HPDE6-E6E7 (cell line): ENCODE measurements at regions not wholly inside any gene's neighbourhood (a gene's known extent, or its start where the extent isn't known, plus 50 kb on each side); places are given as distances from the start of the nearest gene placed in this dataset.

ENCODE experiments used
- DNase-seq: peaks from one replicate; pipeline ENCODE4 v3.0.0; 2011; ENCODE audit warnings: missing footprints; ENCODE audit errors: extremely low spot score

DNA sequence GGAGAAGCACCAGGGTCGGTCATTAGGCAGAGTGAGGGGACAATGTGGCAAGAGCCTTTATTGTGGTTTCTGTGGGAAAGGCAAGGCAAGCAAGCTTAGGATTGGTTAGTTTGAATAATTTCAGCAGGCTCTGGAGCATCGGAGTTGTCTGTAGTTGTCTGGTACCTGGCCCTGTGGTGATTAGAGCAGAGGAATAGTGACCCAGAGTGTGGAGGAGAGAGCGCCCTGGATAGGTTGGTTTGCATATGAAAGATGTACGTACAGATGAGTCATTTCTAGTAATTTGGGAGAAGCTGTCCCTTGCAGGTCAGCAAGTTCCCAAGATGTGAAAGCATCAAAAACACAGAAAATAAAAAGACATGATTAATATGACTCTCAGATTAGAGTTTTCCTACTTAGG lies 383.1 kb upstream of the MEX3C start:
- no peak for DNase-seq

DNA sequence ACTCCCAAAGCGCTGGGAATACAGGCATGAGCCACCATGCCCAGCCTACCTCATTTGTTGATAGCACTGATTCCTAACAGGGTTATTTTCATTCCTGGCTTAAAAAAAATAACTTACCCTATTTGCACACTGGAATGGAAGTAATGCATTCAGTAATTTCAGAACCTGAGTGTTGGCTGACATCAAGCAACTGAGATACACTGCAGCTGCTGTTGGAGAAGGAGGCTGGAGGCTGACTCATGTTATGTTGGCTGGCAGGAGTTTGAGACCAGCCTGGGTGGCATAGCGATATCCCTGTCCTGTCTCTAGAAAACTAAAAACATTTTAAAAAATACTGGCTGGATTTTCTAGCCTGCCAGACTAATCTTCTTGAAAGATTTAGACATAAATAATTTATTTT lies 385.1 kb upstream of the MEX3C start:
- DNase-seq, result no peak

DNA sequence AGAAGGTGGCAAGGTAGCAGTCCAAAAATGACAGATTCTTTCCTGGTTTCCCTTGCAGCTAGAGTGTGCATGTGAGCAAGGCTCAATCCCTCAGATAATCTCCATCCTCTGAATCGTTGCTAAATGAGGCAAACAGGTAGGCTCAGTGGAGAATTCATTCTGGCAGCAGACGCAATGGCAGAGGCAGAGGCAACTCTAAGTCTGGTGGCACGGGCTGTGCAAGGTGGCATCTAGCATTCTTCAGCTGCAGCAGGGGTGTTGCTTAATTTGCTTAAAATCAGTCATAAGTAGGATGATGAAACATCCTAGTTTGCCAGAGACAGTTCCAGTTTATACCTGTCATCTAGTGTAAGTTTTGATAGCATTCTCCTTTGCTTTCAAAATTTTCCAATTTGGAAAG lies 391.1 kb upstream of the MEX3C start:
- DNase-seq, result no peak

DNA sequence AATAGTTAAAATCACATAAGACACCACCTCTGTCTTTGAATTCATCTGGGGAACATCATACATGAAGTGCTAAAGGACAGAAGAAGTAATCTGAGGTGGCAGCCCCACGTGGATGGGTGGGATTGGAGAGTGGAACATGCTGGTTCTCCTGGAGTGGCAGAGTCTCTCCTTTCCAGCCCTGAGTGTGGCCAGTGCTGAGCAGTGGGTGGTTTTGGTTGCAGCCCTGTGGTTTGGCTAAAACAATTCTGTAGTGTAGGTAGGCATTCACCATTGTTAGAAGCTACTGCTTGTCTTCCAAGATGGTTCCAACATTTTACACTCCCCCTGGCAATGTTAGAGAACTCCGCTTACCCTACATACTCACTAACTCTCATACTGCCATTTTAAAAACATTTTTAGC lies 396.4 kb upstream of the MEX3C start:
- DNase-seq, result no peak

DNA sequence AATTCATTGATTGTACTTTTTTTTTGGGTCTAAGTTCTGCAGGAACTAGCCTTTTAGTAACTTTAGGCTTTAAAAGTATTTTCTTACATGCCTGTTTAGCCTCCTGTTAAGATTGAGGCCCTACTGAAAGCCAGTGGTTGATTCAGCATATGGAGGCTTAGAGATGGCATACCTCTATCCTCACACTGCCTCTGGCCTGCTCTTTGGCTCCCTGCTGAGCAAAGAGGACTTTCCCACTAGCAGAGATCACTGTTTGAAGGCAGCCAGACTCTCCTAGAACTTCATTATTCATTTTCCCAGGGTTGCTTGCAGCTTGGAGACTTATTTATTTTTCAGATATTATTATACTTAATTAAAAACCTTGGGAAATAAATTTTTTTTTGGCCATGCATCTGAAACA lies 405.6 kb upstream of the MEX3C start:
- DNase-seq, result no peak

DNA sequence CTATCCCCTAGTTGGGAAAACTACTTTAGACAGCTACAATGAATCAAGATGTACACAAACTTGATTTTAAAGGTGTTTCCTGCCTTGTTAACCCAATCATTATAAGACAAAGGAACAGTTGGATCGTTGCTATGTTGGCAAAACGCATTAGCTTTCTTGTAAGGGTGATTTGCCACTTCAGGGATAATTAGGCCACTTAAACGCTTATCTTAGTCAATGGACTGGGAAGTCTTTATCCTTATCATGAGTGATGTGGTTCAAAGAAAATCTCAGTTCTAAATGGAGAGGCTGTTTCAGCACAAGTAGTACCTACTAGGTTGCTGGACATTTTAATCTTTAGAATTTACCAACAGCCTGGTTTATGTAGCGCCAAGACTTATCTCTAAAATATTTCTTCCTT lies 406.1 kb upstream of the MEX3C start:
- DNase-seq, result no peak

DNA sequence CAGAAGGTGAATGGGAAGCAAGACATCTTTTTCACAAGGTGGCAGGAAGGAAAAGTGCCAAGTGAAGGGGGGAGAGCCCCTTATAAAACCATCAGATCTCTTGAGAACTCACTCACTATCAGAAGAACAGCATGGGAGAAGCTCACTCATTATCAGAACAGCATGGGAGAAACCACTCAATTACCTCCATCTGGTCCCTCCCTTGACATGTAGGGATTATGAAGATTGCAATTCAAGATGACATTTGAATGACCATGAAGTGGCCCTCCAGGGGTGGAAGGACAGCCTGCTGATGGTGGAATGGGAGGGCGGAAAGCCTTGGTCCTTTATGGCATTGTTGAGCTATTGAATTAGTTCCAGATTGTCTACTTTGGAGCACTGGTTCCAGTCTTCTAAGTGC lies 413.0 kb upstream of the MEX3C start:
- DNase-seq, result no peak

DNA sequence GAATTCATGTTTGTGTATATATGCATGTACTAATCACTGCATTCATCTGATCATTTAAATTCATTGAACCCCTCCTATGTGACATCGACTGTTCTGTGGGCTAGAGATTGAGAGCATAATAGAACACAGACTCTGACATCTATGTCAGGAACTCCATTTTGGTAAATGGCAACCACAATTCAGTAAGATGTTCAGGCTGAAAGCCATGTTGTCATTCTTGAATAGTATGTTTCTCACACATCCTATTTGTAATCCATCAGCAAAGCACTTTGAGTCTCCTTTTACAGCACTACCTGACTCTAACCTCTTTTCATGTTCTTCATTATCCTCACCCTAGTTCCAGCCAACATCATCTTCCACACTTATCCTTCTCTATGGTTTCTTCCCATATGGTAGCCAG lies 413.8 kb upstream of the MEX3C start:
- no peak for DNase-seq

DNA sequence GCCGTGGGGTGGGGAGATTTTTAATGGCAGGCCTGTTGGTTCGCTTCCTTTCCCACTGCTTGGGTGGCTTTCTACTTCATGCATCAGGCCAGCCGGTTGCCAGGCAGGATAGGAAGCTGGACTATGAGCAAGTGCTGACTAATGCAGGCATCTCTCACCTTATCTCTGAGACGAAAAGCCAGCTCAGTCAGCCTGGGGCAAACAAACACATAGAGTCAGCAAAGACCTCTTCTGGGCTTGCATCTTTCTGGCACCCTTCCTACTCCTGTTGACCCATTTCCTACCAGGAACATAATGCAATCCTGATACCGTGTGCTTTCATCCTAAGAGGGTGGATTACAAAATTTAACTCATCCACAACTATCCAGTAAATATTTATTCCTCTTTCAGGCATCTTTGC lies 416.6 kb upstream of the MEX3C start:
- DNase-seq, result peak; percentile 91

DNA sequence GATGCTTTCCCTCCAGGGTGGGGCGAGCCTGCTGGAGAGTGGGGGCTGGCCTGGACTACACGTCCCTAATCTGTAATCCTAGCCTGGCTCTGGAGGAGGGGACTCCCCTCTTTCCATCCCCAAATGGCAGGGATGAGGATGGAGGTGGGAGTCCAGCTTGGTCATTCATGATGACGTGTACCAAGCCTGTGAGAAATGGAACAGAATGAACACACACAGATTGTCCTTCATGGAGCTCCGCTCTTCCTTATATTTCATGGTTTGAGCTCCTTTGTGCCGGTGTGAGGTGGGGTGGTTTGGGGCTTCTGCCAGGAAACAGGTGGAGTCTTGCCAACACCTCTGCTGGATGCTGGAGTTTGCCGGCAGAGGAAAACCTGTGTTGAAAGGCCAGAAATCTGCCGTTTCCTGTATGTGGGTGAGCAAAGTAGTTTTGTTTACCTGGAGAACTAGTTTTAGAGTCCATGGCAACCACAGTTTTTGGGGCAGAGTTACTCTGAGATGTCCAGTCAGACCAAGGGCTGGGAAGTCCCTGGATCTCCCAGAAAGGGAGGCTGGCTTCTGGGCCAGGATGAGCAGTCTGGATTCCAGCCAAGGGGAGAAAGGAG lies 417.6 kb upstream of the MEX3C start:
- DNase-seq, result peak; percentile 54

DNA sequence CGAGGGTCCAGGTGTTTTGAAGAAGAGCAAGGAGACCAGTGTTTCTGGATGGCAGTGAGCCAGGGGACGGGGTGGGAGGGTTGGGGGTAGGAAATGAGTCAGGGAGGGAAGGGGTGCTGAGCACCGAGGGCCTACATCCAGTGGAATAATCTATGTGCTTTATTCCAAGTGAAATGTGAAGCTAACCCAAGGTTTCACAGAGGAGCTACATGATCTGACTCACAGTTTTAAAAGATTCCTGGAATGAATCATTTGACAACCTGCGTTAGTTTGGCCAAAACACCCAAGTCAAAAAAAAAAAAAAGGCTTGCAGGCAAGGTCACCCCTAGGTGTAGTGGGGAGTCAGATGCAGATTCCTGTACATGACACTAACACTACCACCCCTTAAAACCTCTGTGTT lies 419.7 kb upstream of the MEX3C start:
- peak; percentile 42 for DNase-seq

DNA sequence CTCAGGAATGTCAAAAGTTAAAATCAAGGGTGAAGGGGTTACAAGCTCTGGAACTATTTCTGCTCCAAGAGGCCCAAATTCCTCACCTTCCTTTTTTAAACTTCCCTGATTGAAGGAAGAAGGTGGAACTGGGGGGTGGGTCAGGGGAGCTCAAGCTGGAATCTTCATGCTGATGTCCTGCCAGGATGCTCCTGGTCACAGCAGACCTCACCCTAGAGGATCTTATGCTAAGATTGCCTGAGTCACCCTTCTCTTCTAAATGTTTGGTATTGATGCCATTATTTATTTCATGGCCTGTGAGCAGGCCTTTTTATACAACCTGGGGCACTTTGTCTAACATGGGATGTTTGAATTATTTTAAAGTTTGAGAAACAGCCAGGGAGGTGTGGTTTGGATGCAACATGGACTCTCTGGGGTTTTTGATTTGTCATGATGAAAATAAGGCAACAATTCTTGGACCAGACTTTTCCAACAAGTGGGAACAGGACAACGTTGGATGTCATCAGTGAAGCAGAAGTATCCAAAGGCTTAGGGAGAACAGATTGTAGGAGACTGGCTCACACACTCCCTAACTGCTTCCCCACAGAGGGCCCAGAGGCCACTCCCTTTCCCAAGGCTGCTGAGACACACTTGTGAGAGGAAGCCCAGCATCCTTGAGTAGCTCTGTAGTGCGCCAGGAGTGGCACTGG lies 420.2 kb upstream of the MEX3C start:
- DNase-seq, result no peak

DNA sequence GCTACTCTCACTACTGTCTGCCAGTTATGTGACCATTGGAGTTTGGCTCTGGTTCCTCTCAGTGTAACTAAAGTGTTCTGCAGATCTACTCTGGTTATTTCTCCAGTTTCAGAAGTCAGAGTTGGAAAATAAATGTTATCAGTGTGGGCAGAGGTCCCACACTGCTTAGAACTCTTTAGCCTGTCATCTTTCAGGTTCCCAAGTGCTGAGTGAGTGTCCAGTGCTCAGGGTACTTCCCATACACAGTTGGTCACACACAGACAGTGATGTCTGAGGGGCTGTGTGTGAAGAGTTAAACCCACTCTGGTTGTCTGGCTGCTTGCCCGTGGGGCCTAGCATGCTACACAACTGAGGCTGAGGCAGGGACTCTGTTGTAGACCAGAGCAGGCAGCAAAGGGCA lies 421.8 kb upstream of the MEX3C start:
- DNase-seq, result no peak

DNA sequence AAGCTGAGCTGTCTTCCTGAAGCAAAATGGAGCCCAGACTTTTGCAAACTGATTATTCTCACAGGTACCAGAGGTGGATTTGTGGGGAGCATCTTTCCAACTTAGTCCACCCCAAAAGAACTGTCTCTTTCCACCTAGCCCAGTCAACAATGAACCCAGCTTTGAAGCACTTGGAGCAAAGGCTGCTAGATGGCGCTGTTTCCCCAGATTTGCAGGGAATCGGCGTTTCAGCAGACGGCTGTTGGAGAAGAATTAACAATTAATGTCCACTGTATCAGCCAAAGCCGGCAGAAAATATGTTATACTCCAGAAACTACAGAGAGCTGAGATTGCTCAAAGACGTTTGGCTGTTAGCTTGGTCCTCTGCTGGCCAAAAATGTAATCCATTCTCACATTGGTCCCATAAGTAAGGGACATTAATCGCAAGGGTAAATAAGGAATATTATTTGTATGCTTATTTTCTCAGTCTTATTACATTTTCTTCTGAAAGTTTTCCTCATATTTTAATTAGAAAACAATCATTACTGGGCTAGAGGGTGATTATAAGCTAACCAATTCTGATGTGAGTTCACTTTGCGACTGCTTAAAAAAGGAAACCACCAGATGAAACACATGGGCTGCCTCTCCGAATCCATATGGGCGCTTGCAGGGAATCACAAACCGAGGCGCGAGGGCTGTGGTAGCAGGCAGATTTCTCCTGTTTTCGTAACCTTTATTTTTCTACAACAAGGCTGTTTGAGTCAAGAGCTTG lies 423.8 kb upstream of the MEX3C start:
- peak; percentile 34 for DNase-seq

DNA sequence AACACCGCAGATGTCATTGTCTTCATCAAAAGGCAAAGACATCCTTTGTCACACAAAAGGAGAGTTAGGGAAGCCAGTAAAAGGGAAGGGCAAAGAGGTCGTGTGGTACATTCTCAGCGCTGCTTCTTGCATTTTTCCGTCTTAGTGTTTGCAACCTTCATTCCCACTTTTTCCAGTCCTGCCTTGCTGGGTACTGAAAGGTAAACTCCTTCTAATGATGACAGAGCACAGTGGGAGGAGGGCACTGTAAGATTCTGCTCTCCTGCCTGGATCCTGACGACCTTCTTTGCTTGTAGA lies 424.3 kb upstream of the MEX3C start:
- DNase-seq, result no peak

DNA sequence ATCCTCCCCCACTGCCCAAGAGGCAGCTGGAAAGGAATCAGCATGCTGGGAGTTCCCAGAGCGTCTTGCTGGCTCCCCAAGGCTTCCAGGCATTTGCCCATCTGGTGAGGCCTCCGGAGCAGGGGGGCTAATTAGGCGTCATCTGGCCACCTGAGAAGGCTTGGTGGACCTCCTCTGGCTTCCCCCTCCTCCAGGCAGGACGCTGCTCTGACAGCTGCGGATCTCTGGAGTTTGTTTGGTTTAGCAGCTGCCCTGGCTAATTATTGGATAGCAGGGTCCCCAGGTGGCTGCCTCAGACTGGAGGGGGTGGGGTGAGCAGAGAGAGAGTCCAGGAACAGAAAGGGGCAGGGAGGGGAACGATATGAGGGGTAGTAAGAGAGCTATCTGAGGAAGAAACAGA lies 425.2 kb upstream of the MEX3C start:
- no peak for DNase-seq

DNA sequence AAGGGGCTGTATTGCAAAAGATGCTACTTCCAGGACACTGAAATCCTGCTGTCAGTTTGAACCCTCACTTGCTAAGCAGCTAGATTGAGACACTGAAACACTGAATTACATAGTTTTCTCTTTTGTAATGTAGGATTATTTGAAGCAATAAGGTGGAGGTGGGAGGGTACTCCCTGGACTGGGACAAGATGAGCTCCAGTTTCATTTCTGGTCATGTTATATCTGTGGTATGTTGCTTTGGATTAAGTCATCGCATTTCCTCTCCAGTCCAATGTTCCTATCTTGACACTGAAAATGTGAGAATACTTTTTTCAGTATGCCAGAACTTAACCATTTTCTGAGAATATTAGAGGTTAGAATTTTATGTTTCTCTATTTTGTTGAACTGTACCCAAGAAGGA lies 426.2 kb upstream of the MEX3C start:
- DNase-seq, result no peak

DNA sequence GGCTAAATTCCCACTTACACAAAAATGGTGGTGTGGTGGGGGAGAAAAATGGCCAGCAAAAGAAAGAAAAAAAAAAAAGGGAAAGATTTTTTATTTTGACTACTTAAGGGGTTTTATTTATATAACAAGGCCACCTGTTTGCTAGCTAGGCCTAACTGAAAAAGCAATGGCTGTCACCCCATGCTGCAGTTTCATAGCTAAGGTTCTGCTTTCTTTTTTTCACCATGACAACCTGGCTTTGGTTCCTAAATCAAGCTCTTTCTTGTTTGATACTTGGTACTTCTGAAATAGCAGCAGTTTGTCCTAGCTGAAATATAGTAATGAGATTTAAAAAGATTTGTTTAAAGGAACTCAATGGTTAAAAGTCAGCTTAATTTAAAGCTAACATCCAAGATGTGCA lies 433.2 kb upstream of the MEX3C start:
- DNase-seq, result no peak

DNA sequence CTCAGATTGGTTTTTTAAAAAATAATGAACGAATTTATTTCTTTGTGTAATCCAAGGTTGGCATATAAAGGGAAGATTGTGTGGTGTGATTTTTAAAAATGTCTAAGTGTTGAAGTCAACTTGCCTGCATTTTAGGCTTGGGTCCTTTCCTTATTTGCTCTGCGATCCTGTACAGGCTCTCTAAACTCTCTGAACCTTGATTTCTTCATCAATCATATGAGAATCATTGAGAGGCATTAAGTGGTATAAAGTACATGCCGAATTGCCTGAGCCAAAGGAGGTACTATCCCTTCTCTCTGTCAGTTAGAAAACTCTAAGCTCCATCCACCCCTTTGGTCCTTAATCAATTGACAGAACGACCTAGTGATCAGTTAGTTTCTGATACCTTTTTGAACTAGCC lies 440.4 kb upstream of the MEX3C start:
- DNase-seq, result no peak

DNA sequence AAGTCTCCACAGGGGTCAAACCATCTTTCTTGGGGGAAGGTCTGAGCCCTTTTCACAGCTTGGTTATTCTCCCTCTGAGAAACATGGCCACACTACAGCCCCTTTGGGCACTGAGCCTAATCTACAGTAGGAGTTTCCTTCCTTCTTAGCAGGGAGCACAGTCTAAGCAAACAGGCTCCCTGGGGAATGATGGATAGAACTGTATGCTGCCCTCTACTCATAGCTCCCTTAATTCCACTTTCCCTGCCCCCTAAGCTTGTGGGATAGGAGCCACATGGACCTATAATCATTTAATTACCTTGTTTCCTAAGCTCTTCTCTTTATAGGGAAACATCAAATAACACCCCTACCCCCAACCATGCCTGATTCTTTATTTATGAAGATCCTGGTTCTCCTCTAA lies 442.1 kb upstream of the MEX3C start:
- DNase-seq, result no peak

DNA sequence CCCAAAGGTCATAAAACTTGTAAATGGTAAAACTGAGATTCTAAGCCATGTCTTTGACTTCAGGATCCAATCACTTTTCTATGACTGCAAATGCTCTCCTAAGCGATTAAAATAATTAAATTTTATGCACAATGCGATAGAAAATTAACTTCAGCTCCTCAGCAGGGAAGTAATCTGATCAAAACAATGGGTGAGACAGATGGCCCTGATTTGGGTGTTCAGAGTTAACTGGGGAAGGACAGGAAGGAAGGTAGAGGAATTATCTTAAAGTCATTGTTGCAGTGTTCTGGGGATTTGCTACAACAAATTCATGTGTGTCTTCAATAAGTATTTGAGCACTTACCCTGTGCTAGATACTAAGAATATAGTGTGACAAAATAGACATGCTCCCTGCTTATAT lies 446.0 kb upstream of the MEX3C start:
- no peak for DNase-seq

DNA sequence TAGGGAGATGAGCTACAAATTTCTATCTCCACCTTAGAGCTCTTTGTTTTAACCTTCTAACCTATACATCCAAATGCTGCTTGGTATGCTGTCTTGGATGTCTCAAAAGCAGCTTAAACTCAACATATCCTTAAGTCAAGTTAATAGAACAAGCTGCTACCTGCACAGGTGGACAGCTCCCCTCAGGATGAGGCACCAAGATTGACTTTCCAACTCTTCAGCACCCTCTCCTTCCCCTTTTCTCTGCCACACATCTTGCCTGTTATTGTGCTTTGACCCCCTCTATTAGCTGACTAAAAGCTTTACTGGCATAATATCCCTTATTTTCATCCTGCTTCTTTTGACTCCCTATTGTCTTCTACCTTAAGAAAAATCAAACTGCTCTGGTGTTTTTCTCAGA lies 448.1 kb upstream of the MEX3C start:
- no peak for DNase-seq

DNA sequence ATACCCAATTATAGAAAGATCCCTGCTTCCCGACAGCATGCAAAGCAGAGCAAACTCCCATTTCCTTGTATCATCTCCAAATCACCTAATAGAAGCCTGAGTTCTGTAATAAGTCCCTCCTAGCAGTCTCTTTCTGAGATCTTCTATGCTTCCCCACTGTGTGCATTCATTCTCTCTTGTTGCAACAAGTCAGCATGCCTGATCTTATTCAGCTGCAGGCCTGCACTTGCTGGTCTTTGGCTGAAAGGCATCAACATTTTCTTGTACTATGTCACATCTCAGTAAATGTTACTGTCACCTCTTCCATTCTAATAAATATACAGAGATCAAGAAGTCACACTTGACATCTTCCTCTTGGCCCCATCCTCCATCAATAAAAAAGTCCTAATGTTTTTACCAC lies 449.9 kb upstream of the MEX3C start:
- DNase-seq, result no peak

DNA sequence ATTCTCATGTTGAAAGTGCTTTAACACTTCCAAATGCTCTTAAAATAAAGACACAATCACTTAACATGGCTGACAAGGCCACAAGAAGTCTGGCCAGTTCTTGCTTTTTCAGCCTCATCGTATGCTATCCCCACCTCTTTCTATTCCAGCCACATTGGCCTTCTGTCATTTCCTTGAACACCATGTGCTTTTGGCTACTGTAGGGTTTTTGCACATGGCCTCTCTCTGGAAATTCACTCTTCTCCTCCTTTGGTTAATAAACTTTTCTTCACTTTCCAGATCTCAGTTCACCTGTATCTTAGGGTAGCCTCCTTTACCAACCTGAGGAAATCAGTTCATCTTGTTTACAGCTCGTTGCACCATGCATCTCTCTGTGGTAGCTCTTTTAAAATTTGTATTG lies 450.5 kb upstream of the MEX3C start:
- no peak for DNase-seq
